ENCODE measurements at regions not wholly inside any gene's neighbourhood (a gene's known extent, or its start where the extent isn't known, plus 50 kb on each side); places are given as distances from the start of the nearest gene placed in this dataset.
"Not testable (repeated sequence)": the region's sequence is repeated elsewhere in the genome, so short reads cannot be mapped to it uniquely, and the experiment has no call there.

GRCh38 chr3:194058753-194059152 is 77.2 kb upstream of the HES1 start:
- no peak for DNase-seq (ENCODE audit: low read depth, low spot score)
- no peak overlapping the region for H3K4me3 ChIP-seq (ENCODE audit: low read depth, low read length)
- in situ Hi-C loops (cut with HindIII; ENCODE audit: low sequenced_read_pairs), result no loop called here
- TF ChIP-seq CTCF (IDR thresholded peaks at IDR 0.05; ENCODE audit: low read depth, low read length), result no peak

DNA sequence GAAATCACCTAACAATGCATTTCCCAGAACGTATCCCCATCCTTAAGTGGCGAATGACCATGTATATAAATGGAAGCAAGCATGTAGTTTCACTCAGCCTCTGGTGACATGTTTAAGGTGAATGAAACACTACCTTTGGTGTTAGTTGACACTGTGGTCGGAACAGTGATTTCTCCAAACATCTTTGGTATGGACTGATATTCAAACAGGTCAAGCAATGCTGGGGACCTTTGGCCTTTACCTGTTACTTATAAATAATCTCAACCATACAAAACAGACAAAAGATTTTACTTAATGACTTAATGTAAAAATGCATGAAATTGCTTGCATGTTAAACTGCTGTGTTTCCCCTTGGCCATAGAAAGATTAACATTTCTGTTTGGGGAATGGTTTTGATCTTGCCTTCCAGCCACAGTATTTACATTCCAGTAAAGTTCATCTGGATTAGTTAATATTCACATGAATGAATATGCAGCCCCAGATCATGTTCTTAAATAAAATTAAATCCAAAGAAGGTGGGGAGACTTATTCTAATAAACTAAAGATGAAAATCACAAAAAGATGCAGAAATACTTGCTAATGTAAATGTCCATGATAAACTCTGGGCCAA is 74.4 kb upstream of the HES1 start:
- TF ChIP-seq CTCF (IDR thresholded peaks at IDR 0.05; ENCODE audit: low read depth, low read length), result no peak
- no peak overlapping the region for H3K4me3 ChIP-seq (ENCODE audit: low read depth, low read length)
- in situ Hi-C loops (cut with HindIII; ENCODE audit: low sequenced_read_pairs), result no loop called here
- DNase-seq (ENCODE audit: low read depth, low spot score), result no peak

DNA sequence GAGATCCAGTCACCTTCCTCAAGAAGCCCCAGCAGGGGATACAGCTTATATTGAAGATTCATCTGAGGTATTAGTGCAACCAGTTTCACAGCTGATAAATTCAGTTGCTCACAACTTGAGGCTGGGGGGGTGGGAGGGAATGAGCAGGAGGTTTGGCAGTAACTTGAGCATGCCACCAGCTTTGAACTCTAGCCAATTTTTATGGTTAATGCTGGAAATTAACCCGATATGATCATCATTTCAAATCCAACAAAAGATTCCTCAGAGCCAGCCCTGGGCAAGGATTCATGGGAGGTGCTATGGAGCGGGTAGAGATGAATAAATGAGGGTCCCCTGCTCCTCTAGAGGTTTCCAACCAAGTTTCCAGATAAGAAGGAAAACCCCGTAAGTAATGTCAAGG is 73.1 kb upstream of the HES1 start:
- H3K4me3 ChIP-seq (ENCODE audit: low read depth, low read length), result no peak overlapping the region
- no peak for DNase-seq (ENCODE audit: low read depth, low spot score)
- no peak for TF ChIP-seq CTCF (IDR thresholded peaks at IDR 0.05; ENCODE audit: low read depth, low read length)
- in situ Hi-C loops (cut with HindIII; ENCODE audit: low sequenced_read_pairs), result no loop called here

- TF ChIP-seq CTCF (IDR thresholded peaks at IDR 0.05; ENCODE audit: low read depth, low read length), result no peak
- in situ Hi-C loops (cut with HindIII; ENCODE audit: low sequenced_read_pairs), result no loop called here
- DNase-seq (ENCODE audit: low read depth, low spot score), result no peak
- no peak overlapping the region for H3K4me3 ChIP-seq (ENCODE audit: low read depth, low read length)
These were observed 71.3 kb upstream of the HES1 start for GRCh38 chr3:194064380-194065332.

DNA sequence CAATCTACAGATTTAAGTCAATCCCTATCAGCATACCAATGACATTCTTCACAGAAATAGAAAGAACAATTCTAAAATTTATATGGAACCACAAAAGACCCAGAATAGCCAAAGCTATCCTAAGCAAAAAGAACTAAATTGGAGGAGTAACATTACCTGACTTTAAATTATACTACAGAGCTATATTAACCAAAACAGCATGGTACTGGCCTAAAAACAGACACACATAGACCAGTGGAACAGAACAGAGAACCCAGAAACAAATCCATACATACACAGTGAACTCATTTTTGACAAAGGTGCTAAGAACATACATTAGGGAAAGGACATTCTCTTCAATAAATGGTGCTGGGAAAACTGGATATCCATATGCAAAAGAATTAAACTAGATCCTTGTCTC is 68.6 kb upstream of the HES1 start:
- DNase-seq (ENCODE audit: low read depth, low spot score); in situ Hi-C loops (cut with HindIII; ENCODE audit: low sequenced_read_pairs); H3K4me3 ChIP-seq (ENCODE audit: low read depth, low read length): not testable (repeated sequence)

DNA sequence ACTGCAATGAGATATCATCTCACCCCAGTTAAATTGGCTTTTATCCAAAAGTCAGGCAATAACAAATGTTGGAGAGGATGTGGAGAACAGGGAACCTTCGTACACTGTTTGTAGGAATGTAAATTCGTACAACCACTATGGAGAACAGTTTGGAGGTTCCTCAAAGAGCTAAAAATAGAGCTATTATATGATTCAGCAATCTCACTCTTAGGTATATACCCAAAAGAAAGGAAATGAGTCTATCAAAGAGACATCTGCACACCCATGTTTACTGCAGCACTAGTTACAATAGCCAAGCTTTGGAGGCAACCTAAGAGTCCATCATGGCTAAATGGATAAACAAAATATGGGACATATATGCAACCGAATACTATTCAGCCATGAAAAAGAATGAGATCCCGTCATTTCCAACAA is 68.0 kb upstream of the HES1 start:
- in situ Hi-C loops (cut with HindIII; ENCODE audit: low sequenced_read_pairs), result no loop called here
- no peak for TF ChIP-seq CTCF (IDR thresholded peaks at IDR 0.05; ENCODE audit: low read depth, low read length)
- no peak overlapping the region for H3K4me3 ChIP-seq (ENCODE audit: low read depth, low read length)
- no peak for DNase-seq (ENCODE audit: low read depth, low spot score)

Data from astrocyte of the spinal cord (primary cell).